HL-60 (cell line): ENCODE measurements at regions not wholly inside any gene's neighbourhood (a gene's known extent, or its start where the extent isn't known, plus 50 kb on each side); places are given as distances from the start of the nearest gene placed in this dataset.

Experiments
- CTCF ChIP-seq: IDR thresholded peaks from one replicate; pipeline ENCODE4 v1.5.1; 2011; ENCODE audit warnings: low read length, control low read depth, inconsistent platforms; ENCODE audit not compliant: insufficient read depth
- GABPA ChIP-seq: IDR thresholded peaks from 2 replicates; pipeline ENCODE4 v1.6.1; 2012; ENCODE audit warnings: low read depth
- POLR2AphosphoS5 ChIP-seq: IDR thresholded peaks from 2 replicates; pipeline ENCODE4 v1.6.1; 2012; ENCODE audit warnings: low read depth
- REST ChIP-seq: IDR thresholded peaks from 2 replicates; pipeline ENCODE4 v1.6.1; 2012; ENCODE audit warnings: low read depth; ENCODE audit not compliant: insufficient replicate concordance
- SPI1 ChIP-seq: IDR thresholded peaks from 2 replicates; pipeline ENCODE4 v1.6.1; 2012; ENCODE audit warnings: low read depth, mild to moderate bottlenecking, borderline replicate concordance

GRCh38 chr1:228939001-228939691, 203.9 kb downstream of the RHOU start:
- no peak for TF ChIP-seq CTCF
- TF ChIP-seq REST = no peak
- TF ChIP-seq GABPA = no peak
- no peak for TF ChIP-seq SPI1
- TF ChIP-seq POLR2AphosphoS5 = no peak
